HG03066 (cell line): ENCODE measurements at regions not wholly inside any gene's neighbourhood (a gene's known extent, or its start where the extent isn't known, plus 50 kb on each side); places are given as distances from the start of the nearest gene placed in this dataset.

Source experiments
- ATAC-seq: cut with Tn5 transposase; IDR thresholded peaks from one replicate; pipeline ENCODE4 v1.9.1; 2021; ENCODE audit warnings: low read depth; ENCODE audit not compliant: unreplicated experiment

DNA sequence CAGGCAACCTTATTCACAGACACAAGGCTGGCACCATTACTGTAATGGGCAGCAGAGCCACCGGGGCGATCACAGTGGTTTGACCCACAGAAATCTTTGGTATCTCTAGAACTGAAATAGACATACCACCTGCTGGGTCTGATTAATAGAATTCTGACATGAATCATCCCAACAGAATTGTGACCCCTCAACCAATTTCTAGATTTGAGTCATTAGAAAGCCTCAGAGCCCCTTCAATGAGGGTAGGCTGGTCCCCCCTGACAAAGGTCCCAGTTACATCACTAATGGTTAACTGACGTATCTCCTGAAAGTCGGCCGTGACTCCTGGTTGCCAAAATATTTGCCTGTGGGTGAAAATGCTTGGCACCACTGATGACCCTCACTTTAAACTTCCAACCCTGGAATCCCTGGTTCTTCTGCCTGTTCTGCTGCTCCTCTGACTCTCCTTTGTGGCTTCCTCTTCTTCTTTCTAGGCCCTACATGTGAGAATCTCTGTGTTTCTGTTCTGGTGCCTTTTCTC lies 124.9 kb upstream of the ARID1B start:
- no peak for ATAC-seq

DNA sequence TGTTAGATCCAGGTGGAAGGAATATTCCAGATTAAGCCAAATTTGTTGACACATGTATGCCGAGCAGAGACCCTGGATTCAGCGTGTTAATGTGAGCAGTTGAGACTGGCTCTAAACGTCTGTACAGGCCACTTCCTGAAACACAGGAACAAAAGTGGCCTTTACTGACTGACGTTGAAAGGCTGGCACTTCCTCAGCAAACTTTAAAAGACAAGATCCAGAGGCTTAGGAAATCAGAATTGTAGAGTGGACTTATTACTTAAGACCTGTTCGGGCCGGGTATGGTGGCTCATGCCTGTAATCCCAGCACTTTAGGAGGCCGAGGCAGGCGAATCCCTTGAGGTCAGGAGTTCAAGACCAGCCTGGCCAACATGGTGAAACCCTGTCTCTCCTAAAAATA lies 125.7 kb upstream of the ARID1B start:
- ATAC-seq: no peak

DNA sequence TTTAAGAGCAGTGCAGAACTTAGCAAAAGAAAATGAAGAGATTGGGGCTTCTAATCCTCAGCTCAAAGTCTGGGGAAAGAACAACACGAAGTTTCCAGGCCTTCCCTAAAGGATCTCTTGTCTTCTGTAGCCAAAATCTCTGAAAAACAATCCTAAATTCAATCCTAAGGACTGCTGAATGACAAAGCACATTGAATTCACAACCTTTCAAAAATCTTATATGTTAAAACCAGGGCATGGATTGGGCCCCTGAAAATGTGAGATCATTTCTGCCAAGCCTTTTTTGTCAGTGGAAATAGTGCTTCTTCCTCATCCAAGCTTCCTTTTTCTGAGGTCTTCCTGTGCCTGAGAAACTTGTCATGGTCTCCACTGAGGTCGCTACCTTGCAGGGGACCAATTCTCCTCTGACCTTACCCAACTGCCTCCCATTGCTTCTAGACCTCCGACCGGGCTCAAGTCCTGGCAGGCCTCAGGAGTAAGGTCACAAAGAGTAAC lies 126.2 kb upstream of the ARID1B start:
- no peak for ATAC-seq

DNA sequence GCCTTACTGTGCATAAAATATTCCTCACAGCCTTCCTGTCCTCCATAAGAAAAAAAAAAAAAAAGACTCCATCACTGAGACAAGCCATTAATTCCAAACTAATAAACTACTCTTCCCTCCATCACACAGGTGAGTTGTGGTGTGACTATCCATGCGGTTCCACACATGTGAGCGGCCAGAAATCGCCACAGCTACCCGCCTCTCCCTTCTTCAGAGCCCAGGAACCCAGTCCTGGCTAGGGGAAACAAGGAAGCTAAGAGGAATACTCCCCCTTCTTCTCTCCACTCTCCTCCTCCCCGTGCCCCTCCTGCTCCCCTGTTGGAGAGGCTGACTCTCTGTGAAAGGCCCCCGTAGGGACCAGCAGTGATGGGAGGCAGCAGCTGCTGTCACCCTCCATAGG lies 128.6 kb upstream of the ARID1B start:
- ATAC-seq: no peak

DNA sequence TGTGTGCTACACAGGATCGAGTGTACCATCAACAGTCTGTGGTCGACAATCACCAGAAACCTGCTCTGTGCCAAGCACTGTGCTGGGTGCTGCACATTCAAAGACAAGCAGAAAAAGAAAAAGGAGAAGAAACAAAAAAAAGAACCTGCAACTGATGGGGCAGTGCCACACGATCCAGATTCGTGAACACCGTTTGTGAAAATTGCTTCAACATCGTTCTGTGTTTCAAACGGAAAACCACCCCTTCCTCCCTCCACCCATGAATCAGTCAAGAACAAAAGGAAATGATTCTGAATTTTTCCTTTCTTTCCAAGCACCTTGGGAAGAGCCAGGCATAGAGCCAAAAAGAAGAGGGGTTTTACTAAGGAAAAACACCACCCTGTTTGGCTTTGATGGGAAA lies 129.2 kb upstream of the ARID1B start:
- no peak for ATAC-seq

DNA sequence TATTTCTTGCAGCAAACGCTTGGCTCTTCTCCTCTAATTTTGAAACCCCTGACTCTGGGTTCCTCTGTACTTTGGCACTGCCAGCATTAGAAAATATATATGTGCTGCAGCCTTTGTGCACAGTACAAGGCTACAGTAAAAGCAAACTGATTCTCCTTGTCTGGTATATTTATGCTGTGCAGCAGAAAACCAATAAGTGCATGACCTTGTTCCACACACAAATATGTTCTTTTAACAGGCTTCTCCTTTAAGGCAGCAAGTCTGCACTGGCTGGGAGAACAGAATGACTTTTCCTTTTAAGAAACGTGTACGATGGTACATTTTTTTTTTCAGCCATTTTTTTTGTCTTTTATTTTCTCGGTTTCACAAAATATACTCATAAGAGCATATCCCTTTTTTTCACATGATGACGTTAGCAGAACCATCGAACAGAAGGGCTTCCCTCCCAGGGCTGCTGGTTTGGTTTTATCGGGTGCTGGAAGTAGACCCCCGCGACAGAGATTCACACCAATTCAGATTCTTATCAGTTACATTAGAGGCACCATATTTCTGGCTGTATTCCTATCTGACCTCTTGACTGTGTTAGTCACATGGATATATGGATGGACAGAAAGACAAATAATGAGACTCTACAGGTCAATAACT lies 129.9 kb upstream of the ARID1B start:
- no peak for ATAC-seq

DNA sequence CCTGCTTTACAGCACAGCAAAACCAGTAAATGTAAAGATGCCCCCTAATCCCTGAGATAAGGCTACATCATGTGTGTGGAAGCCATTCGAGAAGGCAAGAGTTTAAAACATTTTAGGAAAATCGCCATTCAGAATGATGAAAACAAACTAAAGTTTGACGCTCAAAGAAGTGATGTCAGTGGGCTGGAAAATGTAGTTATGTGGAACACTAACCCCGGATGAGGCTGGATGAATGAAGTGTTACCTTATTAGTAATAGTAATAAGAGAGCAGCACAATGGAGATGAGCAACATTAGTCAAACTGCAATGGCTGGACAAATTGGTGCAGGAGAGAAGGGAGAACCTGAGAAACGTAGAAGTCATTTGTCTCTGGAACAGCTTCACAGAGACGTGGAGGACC lies 130.7 kb upstream of the ARID1B start:
- no peak for ATAC-seq

DNA sequence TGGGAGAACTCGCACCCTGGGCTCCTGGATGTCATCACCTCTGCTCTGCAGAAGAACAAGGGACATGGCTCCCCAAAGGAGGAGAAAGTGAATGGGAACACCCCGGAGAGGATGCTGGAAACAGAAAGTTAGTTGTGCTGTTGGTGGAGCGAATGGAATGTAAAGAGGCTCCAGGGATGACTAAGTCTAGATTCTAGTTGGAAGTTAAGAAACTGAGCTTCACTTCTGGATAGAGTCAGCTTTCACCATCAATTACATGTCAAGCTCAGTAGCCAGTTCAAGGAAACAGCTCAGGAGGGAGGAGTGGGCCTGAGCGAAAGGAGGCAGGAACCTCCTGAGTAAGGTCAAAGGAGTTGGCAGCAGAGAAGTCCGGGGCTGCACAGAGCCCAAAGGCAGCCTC lies 132.1 kb upstream of the ARID1B start:
- ATAC-seq: no peak

DNA sequence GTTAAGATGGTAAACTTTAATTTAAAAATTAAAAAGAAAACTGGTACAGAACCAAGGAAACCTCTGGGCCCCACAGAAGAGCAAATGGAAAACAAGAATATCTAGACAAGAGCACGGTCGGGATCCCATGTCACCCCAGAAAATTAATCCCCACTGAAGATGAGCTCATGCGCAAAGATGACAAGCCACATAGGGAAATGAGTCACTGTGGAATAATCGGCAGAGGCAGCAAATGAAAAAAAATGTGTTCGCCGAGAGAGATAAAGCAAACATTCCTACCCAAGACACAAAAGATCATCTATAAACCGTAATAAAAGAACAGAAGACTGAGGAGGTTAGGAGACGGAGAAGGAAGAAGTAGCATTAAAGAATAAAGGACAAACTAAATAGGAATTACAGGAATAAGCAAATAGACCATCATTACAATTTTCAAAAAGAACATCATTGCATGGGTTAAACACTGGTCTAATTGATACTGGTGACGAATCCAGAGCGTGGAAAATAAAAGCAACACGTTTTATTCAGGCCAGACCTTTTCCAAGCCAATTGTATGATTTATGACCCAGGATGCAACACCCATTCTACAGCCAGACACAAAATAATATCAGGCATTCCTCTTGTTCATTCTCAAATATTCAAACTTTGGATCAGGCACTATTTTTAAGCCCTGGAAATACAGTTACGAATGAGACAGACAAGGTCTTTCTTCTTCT lies 138.0 kb upstream of the ARID1B start:
- ATAC-seq: no peak

DNA sequence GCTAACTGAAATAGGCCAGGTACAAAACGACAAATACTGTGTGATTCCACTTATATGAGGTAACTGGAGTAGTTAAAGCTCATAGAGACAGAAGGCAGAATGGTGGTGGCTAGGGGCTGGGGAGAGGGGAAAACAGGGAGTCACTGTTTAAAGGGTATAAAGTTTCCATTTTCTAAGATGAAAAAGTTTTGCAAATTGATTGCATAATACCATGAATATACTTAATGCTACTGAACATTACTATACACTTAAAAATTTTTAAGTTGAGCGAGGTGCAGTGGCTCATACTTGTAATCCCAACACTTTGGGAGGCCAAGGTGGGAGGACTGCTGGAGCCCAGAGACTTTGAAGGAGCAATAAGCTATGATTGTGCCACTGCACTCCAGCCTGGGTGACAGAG lies 138.6 kb upstream of the ARID1B start:
- ATAC-seq: no peak

DNA sequence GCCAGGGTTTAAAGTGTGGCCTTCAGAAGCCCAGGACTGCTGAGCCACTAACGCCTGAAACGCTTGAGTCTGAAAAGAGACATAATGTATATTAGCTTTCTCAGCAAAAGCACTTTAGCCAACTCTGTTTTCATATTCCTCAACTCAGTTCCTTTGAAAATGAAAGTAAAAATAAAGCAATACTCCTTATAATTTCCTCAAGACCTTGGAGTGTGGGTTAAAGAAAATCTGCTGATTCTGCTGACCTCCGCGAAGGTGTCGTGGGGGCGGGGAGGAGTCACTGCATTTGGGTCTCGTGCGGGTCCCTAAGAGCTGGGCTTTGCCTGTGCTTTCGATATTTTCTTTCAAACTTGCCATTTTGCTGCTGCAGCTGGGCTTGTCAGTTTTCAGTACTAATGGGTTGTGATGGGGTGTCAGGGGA lies 142.2 kb upstream of the ARID1B start:
- ATAC-seq: no peak

DNA sequence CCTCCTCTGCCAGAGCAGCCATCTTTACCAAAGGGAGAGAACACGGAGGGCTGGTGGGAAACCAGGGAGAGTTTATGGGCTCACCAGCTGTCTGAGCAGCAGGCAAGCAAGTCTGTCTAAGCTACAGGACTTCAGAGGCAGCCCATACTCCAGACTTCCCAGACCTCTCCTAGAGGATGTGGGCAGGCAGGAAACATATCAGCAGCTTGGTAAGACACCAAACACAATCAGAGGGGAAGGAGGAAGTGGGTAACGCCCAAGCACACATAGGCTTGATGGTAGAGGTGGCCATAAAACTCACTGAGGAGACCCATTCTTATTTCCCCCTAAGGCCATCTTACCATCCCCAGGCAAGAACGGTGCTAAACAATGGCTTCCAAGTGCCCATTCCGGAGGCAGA lies 143.1 kb upstream of the ARID1B start:
- no peak for ATAC-seq

DNA sequence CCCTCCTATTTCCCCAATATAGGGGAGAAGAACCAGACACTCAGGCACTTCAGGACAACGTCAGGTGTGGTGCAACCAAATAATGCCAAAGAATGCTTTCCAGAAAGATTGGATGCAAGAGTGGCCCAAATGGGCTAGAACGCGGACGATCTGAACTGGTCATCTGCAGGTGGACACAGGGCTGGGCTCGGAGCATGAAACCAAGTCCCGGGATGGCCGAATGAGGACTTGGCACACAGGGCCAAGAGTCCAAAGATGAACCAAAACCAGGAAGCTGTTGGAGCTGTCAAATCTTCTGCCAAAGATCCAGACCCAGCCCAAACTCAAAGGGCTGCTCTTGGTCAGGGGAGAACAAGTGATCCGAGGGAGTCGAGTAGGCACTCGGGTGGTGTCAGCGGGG lies 143.9 kb upstream of the ARID1B start:
- no peak for ATAC-seq

DNA sequence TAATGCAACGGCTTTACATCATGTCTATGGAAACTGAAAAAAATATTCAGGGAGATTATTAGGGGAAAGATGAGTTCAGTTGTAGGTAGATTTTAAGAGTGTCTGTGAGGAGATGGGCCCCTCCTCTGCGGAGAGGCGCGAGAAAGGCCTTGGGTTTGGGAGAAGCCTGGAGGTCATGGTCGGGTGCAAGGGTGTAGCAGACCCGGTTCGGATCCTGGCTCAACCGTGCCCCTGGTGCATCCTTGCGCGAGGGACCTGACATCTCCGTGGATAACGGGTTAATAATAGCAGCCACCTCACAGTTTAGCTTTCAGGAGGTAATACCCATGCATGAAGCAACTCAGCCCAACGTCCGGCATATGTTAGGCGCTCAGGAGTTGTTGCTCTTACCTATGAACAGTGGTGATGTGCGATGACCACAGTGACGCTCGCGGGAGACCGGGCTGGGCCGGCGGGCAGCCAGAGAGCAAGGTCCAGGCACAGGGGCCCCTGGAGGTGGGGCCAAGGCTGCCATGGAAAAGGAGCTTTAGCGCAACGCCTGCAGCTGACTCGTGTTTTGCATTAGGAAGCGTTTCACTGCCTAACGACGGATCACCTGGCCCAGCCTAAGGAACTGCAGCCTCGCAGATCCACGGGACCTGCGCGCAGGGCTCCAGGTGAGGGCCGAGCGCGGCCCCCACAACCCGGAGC lies 146.4 kb upstream of the ARID1B start:
- ATAC-seq: no peak

DNA sequence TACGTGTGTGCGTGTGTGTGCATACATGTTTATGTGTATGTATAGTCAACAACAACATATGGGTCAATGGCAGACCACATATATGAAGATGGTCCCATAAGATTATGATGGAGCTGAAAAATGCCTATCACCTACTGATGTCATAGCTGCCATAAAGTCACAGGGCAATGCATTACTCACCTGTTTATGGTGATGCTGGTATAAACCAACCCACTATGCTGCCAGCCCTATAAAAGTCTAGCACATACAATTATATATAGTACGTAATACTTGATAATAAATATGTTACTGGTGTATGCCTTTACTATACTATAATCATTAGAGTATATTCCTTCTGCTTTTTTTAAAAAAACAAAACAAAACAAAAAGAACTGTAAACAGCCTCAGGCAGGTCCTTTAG lies 148.4 kb upstream of the ARID1B start:
- no peak for ATAC-seq

DNA sequence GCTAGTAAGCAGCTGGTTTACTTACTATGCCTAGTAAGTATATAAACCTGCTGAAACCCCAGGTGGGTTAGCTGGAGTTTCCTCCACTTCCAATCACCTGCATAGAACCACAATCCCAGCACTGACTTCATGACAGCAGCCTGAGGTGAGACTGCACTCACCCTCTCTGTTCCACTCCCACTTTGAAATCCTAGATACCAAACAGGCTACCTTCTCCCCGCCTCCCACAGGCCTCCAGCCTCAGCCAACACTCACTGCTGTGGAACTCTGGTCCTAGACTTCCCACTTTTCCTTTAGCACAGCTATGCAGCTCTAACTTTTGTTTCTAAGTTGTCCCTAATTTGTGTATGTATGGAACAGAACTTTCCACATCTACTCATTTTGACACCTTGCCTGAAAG lies 149.7 kb upstream of the ARID1B start:
- no peak for ATAC-seq

DNA sequence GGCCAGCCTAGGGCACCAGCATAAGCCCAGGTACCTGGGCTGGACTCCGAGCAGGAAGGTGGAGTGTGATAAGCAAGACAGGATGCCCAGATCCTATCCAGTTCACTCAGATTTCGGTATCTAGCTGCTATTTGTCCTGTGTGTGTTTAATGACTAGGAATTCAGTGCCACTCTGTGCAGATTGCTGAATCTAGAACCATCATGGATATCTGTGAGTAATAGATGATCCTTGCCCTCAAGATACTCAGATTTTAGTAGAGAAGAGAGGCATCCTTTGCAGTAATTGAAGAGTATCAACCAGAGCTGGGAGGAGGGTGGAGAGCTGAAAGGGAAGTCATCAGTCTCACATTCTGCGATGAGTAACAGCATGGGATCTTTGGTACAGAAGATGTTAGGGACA lies 155.0 kb upstream of the ARID1B start:
- no peak for ATAC-seq

DNA sequence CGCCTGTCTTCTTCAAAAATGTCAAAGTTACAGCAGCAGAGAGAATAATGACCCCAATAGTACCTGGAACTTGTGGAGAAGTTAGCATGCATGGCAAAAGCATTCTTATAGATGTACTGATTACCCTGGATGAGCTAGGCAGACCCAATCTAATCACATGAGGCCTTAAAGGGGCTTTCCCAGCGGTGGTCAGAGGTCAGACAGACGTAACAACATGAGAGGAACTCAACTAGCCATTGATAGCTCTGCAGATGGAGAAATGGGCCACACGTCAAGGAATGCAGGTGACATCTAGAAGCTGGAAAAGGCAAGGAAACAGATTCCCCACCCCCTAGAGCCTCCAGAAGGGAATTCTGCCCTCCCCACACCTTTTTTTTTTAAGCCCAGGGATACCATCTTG lies 156.8 kb upstream of the ARID1B start:
- no peak for ATAC-seq

DNA sequence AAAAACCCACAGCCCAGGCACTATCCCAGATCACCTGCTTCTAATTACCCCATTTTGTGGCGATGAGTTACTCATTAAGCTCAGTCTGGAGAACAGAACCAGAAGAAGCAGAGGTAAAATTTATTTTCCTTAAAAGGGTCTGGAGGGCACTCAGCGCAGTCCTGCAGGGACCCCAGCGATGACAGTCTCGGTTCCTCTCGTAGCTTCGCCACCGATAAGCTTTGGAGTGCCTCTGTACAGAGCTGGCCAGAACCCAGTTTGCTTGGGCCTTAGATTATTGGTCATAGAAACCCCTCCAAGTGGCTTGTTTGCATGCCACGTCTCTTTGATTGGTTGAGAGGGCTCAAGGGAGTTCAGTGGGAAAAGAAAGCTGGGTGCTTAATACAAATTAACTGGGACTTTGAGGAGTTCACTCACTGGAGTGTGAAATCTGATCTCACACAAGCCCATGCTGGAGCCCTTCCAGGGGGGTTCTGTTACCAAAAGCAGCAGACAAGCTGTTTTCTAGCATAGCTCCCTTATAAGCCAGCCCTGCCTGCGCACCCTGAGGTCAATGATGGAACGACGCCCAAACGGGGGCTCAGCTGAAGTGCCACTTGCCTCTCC lies 158.5 kb upstream of the ARID1B start:
- ATAC-seq: no peak

DNA sequence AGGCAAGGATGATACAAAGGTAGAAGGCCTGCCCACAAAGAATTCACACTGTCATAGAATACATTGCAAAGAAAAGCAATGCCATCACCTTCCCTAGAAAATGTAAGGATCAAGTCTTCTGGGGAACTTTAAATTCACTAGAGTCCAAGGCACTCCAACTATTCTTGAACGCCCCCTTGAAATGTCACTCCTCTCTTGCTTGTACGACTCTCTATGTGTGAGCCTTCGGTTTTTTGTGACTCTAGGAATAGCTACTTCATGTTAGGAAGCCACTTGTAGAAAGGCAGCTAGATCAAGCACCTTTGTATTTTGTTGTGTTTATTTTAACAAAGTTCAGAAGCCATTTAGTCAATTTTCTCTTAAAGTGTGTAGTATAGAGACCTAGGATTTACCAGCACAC lies 159.2 kb upstream of the ARID1B start:
- no peak for ATAC-seq

DNA sequence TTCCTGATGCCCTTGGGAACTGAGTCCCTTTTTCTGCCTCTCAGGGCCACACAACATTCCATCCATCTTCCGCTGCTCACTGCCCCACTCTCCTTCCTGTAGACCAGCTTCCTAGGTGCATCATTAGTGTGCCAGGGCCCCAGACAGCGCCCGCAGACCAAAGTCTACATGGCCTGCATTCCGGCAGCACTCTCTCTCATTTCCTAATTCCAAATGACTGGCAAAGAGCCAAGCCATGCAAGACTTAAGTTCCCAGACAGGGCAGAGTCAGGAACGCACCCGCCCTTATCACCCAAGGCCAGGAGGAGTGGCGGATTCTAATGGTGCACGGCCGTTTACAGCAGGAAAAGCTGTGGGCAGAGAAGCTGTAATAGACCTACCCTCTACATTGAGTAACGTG lies 159.8 kb upstream of the ARID1B start:
- ATAC-seq: no peak
